Epidermal melanocyte (primary cell): ENCODE measurements at regions not wholly inside any gene's neighbourhood (a gene's known extent, or its start where the extent isn't known, plus 50 kb on each side); places are given as distances from the start of the nearest gene placed in this dataset.

Experiments used
- DNase-seq: peaks from one replicate; pipeline ENCODE4 v3.0.0; 2011; ENCODE audit warnings: low spot score; ENCODE audit not compliant: insufficient read length

DNA sequence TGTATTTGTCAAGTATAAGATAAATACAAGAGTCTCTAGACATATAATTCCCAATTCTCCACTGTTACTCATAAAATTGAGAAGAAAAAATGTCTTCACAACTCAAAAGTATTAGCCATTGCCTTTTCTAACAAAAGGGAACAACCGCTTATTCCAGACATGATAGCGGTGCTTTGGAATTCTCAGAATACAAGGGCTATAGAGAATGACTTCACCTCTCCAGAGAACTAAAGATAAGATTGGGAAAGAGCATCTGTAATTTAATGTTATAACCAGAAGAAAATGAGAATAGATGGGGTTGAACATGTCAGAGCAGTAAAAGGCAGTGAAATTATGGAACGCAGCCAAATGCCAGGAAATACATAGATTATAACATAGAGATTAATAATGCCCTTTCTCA is 730.8 kb downstream of the C6orf118 start:
- no peak for DNase-seq

DNA sequence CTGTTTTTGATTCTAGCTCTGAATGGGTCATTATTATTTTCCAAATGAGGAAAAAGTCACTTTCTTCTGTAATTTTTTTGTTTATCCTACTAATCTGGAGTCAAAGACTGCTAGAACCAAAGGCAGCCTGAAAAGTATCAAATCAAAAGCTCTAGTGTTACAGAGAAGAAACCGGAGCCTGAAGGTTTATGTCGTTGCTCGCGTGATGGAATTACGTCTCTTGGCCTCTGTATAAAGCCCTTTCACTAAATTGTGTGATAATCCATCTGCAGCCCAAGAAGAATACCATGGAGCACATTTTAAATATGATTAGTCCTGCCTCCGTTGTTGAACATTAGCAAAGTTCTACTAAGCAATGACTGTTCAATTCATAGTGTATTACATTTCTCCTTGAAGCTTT is 738.6 kb downstream of the C6orf118 start:
- peak; percentile 26 for DNase-seq

DNA sequence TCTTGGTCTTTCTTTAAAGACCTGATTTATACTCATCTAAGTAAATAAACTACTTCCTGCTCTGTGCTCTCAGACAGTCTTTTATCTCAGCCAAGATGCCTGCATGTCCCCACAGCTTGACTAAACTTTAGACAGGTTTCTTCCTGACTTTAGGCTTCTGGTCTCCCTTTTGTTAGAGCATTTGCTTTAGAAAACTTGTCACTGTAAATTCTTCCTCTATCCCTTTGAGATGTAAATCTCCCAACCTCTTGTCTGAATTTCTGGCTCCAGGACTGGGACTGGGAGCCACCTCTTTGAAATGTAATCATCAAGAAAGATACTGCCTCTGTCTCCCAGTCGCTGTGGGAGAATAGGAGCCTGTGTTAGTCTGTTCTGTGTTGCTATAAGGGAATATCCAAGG is 739.9 kb downstream of the C6orf118 start:
- no peak for DNase-seq

DNA sequence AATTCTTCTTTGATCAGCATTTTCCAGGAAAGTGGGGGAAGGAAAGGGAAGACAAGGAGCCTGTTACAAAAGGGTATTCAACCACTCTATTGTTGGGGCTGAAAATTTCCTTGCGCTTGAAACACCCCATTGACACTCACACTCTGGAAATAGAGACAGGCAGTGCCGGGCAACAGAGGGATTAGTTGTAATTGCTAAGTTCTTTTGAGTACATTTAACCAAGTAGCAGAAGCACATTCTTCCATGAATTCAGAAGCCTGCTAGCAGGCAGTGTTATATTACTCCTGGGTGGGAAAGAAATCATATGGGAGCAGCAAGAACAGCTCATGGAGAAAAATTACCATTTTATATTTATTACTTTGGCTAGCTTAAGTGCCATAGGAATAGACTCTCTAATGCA is 745.5 kb downstream of the C6orf118 start:
- no peak for DNase-seq

DNA sequence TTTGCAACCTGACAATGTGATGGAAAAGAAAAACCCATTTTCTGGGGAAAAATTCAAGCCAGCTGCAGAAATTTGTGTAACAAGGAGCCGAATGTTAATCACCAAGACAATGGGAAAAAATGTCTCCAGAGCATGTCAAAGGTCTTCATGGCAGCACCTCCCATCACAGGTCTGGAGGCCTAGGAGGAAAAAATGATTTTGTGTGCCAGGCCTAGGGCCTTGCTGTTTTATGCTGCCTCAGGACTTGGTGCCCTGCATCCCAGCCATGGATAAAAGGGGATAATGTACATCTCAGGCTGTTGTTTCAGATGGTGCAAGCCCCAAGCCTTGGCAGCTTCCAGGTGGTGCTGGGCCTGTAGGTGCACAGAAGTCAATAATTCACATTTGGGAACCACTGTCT is 747.7 kb downstream of the C6orf118 start:
- DNase-seq, result no peak

DNA sequence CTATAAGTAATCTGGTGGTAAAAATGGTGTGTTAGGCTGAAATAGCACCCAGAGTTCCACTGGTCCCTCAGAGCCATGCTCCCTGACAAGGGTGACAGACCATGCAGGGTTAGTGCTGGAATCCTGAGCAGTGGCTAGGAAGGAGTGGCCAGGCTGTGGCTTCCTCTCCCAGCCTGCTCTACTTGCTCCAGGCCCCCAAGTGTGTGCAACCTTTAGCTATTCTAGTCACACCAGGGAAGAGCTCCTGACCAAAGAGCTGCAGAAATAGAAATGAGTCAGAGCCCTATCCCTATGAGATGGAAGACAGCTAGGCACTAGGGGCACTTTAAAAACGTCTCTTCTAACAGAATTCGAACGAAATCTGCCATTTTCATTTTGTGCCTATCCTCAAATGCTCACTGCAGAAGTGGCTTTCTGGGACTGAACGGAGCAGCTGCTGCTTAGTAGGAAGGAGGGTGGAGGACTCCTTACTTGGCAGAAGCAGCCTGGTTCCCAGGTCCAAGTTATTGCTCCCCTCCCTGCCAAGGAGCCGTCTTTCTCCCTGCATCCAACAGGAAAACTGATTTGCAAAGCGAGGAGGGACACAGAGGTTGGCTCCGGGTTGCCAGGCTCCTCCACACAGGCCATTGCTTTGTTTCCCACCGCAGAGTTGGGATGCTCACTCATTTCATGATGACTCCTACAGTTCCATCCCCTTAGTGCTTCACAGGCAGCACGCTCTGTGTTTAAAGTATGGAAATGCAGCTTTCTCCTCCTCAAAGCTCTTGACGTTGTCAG is 754.5 kb downstream of the C6orf118 start:
- DNase-seq, result no peak

DNA sequence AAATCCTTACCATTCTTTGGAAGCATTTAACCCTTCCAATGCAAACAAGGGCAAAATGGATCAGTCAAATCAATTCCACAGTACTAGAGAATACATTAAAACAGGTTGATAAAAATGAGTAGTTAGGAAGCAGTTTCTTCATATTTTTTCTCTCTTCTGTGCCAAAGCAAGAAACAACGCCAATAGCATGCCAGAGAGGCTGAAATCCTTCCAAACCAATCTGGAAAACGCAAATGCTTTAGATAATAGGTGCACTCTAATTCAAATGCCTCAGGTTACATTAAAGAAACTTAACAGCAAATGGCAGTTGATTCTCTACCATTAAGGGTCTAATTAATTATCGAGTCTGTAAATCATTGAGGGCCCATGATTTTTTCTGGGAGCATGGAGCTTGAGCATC is 755.2 kb downstream of the C6orf118 start:
- no peak for DNase-seq

DNA sequence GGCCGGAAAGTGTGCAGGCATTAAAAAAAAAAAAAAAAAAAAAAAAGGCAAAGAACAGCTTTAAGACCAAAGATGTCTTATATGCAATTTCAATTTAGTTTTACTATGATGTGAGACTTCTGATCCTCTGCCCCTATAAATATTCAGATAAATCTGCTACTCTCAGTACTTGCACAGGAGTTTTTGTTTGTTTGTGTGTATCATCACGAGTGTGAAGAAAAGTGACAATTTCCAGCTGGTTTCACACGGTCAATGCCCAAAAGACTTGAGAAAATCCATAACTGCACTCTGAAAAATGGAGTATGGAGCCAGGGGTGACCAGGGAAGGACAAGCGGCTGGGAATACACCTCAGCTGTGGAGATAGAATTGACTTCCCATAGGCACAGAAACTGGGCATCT is 757.7 kb downstream of the C6orf118 start:
- DNase-seq, result no peak

DNA sequence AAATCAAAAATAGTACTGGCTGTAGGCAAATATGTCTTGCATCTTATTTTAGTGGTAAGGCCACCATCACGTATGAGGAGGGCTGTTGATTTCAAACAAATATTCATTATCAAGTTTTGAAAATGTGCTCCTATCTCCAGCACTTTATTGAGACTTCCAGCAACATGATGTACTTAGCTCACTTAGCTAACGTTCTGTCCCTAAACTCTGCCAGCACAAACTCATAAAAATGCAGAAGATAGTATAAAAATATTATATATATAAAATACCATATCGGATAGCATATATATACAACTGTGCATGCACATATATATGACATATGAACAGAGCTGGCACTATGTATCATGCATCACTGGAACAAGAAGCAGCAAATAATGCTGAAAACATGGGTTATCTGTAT is 762.3 kb downstream of the C6orf118 start:
- no peak for DNase-seq

DNA sequence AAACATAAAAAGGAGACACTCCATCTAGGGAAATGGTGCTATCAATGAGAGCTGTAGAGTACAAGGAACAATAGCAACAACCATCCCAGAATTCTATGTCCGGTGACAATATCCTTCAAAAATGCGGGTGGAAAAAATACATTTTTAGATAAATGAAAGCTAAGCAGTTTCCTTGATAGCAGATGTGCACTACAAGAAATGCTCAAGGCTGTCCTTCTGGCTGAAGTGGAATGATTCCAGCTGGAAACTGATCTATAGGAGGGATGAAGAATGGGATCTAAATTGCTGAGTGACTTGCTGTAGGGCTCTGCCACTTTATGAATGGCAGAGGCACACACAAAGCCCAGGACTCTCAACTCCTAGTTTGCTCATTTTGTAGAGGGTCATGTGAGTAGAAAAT is 763.1 kb downstream of the C6orf118 start:
- DNase-seq, result no peak

DNA sequence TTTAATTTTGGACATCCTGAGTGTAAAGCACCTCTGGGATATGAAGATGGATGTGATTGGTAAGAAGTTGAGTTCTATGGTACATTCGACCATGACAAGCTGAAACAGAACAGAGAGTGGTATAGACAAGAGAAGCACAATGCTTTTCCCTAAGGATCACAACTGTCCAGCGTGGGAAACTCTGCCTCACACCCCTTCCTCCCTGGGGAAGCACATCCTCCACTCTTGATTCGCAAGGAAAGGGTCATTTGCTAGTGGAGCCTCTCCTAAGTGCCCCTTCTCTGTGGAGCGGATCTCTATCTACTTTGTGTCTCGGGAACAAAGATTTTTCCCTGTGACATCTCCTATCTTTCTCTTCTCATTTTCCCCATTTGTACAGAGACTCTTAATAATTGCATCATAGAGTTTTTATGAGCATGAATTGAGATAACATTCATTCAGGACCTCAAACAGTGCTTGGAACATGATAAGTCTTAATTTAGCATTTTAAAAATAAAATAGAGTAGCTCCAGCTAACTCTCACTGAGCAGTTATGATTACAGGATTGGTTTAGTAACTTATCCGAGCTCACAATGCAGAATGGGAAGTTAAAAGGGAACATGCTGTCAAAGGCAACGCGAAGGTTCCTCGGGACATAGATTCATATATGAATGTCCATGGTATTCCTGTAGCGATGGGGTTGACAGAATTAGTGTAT is 775.2 kb downstream of the C6orf118 start:
- no peak for DNase-seq

DNA sequence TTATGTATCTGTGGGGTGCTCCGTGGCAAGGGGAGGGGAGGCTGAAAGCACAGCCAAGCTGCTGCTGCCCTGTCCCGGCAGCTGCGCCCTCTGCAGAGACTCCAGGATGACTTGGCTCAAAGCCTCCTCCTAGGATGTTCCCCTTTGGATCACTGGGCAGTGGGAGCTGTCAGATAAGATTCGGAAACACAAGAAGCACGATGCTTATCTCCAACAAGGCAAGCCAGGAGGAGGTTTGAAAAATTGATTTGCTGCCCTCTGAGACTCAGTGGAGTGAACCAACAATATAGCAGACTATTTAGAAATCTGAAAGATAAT is 776.4 kb downstream of the C6orf118 start:
- DNase-seq, result no peak

DNA sequence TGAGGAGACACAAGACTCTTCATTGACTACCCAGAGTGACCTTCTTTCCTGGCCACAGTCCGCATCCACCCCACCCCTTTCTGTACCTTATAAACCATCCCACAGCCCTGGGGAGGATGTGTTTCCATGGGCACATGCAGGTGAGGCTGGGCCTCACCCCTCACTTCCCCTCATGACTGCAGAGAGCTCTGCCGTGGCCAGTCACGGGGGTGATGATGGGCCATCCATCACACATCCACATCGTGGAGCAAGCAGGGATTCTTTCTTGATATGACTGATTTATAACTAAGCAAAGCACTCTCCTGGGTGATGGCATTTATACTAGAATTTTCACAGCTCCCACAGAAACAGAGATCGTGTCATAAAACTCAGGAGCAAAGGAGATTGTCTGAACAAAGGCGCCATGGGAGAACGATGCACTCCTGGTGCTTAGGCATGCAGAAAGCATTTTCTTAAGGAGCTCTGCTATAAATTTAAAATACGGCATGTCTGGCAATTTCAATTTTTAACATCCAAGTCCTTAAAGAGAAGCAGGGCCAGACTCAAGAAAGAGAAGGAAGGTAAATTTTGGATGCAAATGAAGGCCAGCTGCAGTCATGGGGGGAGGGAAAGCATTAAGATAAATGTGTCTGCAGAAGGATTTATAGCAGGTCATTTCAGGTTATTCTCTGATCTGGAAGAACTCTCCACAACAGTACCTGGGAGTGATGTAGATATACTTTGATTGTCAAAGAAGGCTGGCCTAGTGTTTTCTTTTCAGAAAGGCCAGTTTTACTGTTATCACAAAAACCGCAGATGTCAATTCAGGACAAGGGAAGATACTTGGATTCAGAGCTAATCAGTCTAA is 777.0 kb downstream of the C6orf118 start:
- DNase-seq, result no peak

DNA sequence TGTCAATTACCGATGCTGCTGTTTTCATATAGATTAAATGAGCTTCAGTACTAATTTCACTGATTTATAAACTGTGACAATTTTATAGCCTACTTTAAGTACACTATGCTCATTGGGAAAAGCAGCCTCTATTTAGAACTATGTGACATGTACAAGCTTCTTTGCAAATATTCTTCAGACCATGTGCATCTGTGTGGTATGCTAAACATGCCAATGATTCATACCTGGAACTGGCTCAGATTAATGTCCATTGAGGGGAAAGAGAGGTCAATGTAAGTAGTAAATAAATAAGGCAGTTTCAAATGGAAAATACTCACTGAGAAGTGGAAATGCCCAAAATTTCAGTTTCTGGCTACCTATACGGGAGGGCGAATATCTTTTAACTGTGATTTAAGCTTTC is 777.7 kb downstream of the C6orf118 start:
- DNase-seq, result no peak

DNA sequence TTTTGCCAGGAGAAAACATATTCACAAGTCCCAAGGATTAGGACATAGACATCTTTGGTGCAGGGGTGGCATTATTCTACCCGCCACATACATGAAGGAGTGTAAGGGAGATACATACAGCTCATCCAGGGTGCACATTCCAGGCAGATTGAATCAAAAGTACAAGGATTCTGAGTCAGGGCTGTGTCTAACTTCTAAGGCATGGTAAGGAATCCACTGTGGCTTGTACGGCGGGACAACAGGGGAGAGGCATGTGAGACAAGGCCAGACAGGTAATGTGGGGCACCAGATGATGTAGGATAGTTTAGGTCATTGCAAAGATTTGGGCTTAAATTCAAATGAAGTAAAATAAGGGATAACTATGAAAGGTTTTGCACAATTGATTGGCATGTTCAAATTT is 780.9 kb downstream of the C6orf118 start:
- no peak for DNase-seq

DNA sequence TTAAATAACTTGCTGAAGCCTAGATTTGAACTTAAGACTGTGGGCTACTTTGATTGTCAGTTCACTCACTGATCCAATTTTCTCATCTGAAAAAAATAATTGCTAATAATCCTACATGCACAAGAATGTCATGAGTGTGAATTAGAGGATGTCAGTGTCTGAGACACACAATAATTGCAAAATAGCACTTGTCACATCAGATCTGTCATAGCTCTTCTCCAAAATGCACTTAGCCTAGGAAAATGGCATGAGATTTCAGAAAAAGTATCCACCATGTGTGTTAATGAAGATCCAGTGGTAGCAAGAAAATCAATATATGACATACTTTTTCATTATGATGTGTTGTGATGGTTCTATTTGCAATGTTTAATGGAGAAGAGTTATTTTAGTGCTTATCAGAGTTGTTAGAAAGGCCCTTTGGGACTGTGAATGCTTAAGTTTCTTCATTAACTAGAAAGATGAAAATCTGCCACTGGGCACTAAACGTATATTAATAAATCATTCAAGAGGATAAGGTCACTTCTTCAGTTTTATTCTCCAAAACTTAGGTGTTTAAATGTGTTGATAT is 786.2 kb downstream of the C6orf118 start:
- DNase-seq, result no peak

DNA sequence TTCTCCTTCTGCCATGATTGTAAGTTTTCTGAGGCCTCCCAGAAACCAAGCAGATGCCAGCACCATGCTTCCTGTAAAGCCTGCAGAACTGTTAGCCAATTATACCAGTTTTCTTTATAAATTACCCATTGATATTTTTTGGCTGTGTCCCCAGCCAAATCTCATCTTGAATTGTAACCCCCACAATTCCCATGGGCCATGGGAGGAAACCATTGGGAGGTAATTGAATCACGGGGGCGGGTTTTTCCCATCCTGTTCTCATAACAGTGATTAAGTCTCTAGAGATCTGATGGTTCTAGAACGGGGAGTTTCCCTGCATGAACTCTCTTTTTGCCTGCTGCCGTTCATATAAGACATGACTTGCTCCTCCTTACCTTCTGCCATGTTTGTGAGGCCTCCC is 788.5 kb downstream of the C6orf118 start:
- no peak for DNase-seq

DNA sequence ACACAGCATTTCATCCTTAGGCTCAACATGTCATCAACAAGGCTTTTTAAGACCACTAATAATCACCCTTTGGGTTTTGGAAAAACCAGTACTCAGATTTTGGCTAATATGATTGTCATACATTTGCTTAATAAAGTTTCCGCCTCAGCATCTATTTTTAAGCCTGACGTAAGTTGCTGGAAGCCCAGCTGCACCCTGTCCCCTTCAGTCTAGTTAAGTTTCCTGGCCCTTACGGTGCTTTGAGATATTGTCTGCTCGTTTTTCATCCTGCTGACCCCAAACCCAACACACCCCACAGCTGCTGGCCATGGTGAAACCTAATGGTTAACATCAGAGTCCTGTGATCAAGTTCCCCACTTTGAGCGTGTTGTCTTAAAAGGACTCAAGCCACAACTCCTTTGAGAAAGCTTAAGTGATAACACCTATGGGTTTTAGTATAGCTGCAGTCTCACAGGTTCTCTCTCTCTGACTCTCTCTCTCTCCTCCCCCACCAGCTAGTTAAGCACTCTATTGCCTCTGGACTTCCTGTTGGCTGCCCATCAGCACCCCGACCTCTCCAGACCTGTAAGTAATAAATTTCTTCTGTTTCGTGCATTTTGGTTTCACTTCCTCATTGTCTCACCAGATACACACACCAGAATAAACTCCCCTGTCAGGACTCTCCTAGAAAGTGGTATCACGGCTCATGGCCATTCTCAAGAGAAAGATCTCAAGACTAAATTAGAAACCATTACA is 802.0 kb downstream of the C6orf118 start:
- no peak for DNase-seq

DNA sequence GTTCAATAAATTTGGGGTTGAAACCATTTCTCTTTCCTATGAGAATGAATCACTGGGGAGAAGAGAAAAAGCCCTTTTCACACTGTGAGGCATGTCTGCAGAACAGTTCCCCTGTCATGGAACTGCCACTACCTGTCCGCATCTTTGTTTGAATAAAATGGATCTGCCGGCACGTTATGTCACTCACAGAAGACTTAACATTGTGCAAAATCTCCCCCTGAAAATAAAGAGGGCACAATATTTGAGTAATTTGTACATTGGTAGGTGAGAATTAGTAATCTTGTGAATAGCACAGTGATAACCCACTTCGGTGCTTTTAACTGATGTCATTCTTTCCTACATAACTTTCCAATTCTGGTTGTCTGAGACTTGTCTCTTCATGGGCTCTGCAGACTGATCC is 804.0 kb downstream of the C6orf118 start:
- no peak for DNase-seq

DNA sequence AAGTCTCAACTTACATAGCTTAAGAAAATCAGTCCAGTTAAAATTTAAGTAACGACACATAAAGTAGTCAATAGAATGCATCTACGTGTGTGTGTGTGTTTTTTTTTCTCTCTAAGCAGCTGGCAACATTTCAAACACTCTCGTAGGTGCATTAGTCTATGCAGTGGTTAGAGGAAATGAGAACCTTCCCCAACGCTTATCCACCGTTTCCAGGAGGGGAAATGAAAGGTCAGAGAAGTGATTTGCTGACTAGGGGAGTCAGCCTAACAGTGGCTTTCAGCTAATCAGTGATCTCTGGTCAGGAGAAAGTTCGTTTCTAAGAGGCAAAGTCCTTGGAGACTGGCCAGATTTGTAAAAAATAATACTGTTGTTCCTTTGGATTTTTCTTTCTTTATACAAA is 806.6 kb downstream of the C6orf118 start:
- DNase-seq, result no peak

DNA sequence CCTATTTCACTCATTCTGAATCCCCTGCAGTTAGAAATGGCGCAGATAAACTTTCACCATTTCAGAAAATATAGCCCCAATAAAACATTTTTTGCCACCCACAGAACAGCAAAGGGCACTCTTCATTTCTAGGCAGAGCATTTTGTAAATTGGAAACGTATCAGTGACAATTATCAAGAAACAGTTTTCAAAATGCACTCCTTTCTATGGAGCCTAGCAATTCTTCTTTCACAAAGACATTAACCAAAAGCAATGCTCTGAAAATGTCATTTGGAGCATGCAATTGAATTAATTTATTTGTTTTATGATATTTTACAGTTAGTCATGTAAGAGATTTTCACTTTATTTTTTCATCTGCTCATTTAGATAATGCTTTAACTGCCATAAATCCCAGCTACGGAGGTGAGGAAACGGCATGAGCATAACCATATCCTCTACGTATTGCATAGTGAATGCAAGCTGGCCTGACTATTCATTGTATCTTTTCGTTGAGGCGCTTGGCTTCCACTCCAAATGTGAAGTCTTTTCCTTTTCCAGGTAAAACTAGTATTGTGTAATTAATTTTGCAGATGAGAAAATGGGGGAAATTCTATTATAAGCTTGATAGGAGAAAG is 813.4 kb downstream of the C6orf118 start:
- DNase-seq, result no peak
